NCI-H146 treated with DMSO at 0.1 percent for 48 hours (cell line): ENCODE measurements at regions not wholly inside any gene's neighbourhood (a gene's known extent, or its start where the extent isn't known, plus 50 kb on each side); places are given as distances from the start of the nearest gene placed in this dataset.
"Not testable (repeated sequence)": the region's sequence is repeated elsewhere in the genome, so short reads cannot be mapped to it uniquely, and the experiment has no call there.

Experiments
- DNase-seq: peaks from one replicate; lab custom pipeline; 2025; ENCODE audit not compliant: unreplicated experiment; lab: John Stamatoyannopoulos, UW

DNA sequence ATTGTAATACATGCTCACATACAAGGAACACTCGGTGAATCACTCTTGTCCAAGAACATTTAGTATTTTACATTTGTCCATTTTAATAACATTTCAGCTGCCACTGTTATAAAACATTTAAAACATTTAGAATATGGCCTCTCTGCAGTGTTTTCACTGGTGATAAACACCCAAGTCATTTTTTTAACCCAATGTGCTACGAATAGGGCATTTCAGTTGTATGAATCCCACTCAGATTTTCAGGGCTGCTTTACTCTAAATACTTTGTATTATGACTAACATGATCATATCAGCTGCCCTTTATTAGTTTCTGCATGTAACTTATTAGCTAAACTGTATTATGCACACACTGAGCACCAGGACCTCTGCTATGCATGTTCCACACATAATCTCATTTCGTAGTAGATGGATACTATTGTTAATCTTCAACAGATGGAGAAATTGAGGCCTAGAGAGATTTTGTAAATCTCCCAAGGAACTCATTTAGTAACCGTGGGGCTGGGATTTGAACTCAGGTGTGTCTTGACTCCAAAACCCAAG lies 148.6 kb upstream of the CDIN1 start:
- no peak for DNase-seq

DNA sequence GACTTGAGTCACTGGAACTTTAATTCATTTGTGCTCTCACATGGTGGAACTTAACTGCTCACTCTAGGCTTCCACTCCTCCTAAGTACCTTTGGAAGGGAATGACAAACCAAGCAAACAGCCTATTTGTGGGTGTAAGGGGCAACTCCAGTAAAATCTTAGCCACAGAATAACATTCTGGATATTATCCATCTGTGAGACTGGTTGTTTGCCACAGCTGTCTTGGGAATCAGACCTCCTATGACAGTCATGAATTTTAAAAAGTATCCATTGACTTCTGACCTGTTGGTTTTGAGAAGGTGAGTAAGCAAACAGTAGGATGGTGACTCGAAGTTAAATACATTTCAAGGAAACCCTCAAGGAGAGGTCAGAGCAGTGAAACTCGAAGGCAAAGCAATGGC lies 147.3 kb upstream of the CDIN1 start:
- DNase-seq: no peak

DNA sequence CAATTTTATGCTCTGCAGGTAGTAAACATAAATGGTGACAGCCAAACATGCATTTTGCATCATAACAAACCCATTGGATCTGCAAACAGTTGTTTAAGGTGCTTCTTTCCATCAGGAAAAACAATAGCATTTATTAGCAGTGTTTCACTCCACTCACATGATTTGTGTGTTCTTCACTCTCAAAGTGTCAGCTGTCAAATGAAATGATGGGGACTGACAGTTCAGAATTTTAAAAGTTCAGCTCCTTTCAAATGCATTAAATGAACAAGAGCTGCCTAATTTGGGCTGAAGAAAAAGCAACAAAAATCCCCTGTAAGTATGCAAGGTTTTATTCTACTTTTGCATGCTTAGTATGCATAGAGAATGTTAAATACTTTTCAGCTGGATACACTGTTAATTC lies 145.2 kb upstream of the CDIN1 start:
- no peak for DNase-seq

DNA sequence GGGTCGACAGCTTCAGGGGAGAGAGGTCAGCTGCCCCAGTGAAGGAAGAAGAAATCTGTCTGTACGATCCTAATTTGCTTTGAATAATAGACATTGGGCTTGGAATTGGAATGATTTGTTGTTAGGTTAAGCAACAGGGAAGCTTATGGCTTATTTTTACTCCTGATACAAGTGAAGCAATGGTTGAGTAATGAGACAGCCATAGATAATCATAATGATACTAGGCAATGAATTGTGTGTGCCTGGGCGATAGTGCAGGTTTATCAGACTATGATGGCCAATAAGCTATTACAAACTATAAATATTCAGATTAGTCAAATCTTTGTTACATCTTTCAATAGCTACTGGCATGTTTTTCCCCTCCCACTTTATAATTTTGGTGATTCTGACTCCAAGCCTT lies 140.9 kb upstream of the CDIN1 start:
- DNase-seq: no peak

DNA sequence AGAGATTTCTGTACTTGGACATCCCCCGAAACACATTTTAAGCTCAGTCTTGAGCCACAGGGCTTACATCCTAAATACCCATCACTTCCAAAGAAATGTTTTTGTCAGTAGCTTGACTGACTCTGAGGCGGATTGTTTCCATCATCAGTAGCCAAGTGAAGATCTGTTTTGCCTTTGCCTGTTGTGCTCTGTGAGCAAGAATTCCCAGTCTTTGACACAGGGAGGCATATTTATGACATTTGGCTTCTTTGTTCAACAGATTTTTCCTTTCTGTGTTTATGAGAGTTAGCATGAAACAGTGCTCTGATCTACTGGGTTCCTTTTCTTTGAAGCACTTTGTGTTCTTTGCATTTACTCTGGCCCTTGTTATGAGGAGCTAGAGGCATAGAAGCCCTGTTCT lies 132.1 kb upstream of the CDIN1 start:
- no peak for DNase-seq

DNA sequence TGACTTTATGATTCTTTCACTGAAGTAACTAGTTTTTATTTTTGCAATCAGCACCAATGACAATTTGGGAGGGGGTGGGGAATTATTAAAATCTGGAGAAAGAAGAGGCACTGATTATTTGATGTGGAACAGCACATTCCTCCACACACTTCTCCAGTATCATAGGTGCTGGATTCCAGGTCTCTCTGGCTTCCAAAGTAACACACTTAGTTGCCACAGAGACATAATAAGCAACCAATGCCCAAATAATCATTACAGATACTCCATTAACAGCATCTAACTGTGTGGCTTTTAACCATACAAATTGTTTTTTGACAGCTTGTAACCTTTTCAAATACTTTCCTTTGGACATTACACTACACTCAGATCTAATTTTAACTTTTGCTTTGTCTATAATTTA lies 131.0 kb upstream of the CDIN1 start:
- no peak for DNase-seq

DNA sequence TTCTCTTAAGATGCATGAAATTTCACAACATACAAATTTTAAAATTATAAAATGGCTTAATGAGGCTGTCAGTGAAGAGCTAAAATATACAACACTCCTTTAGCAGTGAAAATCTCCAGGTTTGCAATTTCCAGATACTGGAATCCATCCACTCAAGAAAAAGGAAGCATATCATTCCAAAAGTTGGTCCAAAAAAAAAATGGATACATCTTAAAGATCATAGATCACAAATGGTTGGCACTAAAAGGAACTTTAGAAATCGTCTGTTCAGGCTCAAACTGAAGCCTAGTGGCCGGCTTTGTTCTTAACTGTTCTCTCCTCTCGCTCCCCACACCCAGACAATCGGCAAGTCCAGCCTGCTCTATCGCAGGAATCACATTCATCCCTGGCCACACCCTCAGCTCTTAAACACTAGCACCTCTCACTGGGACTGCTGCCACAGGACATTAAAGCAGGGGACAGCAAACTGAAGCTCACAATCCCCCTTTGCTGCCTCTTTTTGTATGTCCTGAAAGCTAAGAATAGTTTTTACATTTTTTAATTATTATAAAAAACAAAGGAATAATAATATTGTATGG lies 130.3 kb upstream of the CDIN1 start:
- DNase-seq: no peak

DNA sequence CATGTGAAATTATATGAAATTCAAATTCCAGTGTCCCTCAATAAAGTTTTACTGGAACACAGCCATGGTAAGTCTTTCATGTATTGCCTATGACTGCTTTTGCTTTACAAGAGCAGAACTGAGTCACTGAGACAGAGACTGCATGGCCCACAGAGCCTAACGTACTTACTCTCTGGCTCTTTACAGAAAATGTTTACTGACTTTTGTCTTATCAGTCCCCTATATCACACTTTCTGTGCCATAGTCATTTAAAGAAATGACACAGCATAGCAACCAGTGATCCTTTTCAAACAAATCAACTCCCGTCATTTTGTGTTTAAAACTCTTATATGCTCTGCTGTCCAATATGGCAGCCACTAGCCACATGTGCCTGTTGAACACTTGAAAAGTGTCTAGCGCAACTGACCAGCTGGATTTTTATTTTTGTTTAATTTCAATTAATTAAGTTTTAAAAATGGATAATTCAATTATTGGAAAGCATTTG lies 129.7 kb upstream of the CDIN1 start:
- DNase-seq: no peak

DNA sequence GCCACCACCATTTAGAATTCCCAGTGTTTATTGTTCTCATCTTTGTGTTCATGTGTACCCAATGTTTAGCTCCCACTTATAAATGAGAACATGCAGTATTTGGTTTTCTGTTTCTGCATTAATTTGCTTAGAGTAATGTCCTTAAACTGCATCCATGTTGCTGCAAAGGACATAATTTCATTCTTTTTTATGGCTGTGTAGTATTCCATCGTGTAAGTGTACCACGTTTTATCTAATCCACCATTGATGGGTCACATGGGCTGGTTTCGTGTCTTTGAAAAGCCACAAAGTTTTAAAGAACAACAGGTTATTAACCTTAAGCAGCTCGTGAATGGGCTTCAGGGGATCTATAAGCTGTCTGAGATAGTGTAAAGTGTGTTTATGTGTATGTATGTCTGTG lies 125.2 kb upstream of the CDIN1 start:
- not testable (repeated sequence) for DNase-seq

DNA sequence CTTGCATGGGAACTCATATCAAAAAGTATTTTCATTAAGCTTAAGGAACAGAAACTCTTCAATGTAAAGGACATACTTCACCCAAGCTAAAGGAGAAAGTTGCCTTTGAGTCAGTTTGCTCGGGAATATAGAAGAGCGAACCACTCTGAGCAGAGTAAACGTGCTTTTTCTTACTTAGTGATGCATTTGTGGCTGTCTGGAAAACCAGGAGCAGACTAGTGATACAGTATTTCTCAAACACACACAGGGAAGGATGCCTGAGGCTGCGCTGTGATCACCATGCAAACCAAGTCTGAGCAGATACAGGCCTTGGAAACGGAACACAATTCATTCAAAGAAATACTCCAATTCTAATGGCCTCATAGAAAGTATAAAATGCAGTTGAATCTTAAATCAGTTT lies 121.0 kb upstream of the CDIN1 start:
- no peak for DNase-seq

DNA sequence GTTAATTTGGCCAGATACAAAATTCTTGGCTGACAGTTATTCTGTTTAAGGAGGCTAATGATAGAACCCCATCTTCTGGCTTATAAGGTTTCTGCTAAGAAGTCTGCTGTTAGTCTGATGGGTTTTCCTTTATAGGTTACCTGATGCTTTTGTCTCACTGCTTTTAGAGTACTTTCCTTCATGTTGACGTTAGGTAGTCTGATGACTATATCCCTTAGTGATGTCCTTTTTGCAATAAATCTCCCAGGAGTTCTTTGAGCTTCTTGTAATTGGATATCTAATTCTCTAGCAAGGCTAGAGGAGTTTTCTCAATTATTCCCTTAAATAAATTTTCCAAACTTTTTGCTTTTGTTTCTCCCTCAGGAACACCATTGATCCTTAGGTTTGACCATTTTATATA lies 114.1 kb upstream of the CDIN1 start:
- no peak for DNase-seq

DNA sequence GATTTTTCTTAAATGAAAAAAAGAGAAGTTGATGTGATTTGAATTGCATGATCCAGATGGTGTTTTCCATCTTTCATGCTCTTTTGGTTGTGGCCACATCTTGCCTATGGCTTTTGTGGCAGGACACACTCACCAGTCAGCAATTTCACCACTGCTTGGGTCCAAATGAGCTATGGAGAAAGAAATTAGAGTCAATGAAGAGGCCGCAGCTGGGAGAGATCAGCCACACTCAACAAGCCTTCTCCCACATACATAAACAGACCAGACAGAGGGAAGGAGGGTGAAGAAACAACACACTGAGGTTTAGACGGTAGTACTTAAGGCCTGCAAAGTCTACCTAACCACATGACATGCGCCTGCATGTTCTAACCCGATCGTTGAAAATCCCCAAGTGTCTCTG lies 110.7 kb upstream of the CDIN1 start:
- no peak for DNase-seq

DNA sequence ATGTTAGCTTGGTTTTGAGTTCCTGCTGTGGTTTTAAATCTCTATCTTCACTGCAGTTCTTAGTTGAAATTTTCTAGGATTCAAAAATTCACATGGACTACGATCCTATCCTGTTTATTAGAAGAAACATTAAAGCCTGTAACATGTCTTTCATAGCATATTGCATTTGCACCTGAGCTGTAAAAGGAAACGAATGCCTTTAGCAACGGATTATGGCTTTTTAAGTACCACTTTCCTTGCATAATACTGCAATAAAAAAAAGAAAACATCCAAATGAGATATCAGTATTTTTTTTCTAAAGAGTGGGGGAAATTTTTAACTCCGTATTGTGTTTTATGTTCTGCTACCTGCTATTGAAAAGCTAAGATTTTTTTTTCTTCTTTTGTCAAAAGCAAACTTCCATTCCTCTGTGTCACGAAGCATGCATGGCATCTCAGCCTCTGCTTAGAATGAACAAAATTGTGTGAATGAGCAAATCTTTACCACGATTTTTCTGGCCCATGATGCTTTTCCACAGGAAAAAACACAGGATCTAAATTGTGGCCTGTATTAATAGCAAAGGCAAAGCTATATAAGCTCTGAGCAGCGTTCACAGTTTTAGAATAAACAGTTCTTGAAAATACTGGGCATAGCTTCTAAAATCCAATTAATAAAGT lies 110.0 kb upstream of the CDIN1 start:
- DNase-seq: no peak

DNA sequence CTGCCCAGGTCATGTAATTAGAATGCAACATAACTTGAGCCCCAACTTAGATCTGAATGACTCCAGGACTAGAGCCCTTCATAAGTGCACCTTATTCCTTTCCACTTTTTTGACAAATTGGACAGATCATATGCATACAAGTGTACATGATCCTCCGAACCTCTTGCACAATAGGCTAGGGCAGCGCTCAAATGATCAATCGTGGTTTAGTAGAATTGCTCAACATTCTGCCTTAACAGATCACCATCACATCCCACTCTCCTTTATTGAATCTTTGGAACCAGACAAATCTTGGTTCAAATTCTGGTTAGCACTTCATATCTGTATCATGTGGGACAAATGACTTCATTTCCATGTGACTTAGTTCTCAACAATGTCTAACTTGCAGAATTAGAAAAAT lies 106.8 kb upstream of the CDIN1 start:
- DNase-seq: no peak

DNA sequence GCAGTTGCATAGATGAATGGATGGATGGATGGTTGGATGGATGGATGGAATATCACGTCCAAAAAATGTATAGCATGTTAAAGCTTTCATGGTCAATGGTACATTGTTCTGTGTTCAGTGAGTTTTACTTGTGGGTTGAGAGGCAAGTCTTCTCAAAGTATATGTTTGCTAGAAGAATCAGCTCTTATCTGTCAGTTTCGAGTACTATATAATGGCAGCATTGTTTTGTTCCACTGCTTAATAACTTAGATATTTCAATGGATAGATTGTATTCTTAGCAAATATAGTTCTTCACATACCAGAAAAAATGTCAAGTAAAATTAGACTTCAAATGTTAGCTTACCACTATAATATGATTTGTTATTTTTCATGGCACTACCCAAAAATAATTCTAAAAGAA lies 100.9 kb upstream of the CDIN1 start:
- DNase-seq: no peak

DNA sequence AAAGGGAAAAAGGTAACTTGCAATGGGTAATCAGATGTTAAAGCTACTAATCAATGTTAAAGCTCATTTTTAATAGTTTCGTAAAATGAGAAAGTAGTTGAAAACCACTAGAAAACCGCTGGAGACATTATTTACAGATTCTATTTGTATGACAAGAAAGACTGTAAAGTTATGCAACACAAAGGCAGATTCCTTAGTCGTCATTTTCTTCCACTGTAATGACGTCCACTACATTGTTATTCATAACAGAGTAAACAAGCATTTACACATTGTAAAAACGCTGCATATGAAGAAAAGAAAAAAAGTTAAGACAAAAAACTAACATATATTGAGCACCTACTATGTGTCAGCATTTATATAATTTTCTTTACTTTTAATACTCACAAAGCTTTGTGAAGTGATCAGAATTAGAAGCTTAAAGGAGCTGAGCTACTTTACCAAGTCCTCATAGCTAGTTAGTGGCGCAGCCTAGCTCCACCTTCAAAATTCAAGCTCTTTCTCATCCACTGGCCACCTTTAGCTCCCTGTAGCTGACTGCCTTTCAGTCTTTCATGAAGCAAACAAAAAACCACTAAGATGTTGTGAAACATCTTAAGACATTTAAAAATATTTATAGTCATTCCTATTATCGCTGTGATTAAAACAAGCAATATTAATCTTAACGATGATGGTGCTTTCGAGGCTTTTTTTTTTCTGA lies 100.1 kb upstream of the CDIN1 start:
- DNase-seq: no peak

DNA sequence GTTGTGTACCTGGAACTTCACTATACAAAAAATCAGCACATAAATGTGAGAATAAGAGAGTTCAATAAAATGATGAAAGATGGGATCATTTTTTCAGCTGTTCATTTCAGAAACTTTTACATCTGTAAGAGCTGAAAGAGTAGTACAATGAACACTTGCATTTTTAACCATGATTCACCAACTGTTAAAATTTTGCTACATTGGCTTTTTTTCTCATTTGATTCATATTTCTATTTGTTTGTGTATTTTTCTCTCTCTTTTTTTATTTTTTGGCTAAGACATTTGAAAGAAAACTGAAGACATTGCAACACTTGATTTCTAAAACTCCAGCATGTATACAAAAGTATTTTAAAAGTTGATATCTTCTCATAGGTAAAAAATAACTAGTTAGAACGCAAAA lies 98.3 kb upstream of the CDIN1 start:
- no peak for DNase-seq

DNA sequence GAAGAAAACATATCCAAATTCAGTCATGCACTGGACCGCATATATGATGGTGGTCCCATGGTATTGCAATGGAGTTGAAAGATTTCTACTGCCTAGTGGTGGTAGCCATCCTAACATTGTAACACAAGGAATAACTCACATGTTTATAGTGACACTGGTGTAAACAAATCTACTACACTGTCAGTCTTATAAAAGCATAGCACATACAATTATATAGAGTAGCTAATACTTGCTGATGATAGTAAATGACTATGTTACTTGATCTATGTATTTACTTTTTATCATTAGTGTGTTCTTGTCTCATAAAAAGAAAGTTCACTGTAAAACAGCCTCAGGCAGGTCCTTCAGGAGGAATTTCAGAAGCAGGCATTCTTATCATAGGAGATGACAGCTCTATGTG lies 96.0 kb upstream of the CDIN1 start:
- DNase-seq: no peak

DNA sequence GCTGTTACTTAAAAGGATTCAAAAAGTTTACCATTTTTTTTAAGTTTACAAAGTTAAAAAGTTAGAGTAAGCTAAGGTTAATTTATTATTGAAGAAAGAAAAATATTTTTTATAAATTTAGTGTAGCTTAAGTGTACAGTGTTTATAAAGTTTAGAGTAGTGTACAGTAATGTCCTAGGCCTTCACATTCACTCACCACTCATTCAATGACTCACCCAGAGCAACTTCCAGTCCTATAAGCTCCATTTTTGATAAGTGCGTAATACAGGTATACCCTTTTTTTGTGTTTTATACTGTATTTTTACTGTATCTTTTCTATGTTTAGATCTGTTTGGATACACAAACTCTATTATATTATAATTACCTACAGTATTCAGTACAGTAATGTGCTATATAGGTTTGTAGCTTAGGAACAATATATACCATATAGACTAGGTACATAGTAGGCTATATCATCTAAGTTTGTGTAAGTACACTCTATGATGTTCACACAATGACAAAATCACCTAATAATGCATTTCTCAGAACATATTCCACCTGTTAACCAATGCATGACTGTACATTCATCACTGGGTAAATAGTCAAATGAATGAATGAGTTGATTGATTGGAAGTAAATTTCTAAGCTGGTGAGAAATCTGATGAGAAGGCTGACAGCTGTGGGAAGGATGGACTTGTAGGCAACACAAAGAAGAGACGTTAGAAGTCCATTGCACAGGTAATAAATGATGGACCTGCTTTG lies 95.2 kb upstream of the CDIN1 start:
- no peak for DNase-seq

DNA sequence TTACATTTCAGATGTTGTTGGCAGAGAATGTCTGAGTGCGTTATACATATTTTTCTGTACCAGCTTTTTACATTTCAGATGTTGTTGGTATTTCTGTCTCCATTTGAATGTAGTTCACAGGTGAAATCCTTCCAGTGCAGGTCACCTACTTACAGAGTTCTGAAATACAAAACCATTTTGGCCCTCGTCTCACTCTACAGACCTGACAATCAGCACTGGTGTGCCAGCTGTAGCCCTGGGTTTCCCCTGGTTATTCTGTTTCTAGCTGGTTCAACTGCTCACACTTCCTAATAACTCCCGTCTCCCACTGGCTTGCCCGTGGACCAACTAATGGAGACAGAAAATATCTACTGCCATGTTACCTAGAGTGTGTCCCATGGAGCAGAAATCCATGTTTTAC lies 87.5 kb upstream of the CDIN1 start:
- DNase-seq: no peak

DNA sequence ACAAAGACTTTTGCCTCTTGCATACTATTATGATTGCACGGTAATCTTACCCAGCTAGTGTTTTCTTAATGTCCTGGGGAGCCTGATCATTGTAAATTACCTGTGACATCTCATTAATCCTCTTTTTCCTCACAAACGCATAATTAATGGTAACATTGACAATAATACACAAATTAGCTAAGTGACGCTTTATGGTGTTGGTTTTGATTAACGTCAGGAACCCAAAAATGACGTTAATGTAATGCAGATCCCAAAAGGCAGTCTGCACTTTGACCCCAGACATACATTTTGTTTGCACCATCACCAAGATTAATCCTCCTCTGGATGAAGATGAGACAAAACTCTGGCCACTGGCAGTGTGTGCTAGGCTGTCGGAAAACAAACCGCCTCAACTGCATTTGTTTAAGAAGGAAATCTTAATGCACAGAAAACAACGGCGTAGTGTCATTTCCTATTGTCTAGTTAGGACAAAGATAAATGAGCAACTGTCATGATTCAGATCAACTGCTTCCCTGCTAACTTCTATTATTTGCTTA lies 83.9 kb upstream of the CDIN1 start:
- peak; percentile 37 for DNase-seq
